CD4-positive, alpha-beta T cell (primary cell): ENCODE measurements at regions not wholly inside any gene's neighbourhood (a gene's known extent, or its start where the extent isn't known, plus 50 kb on each side); places are given as distances from the start of the nearest gene placed in this dataset.
A peak's percentile ranks its signal among the peaks of the same experiment; 100 is the strongest.

Experiments
- ATAC-seq: fragments of 200-7000 bp; cut with Tn5 transposase; one replicate; pipeline ENCODE4 v1.10.0; 2022; ENCODE audit warnings: mild to moderate bottlenecking; ENCODE audit not compliant: poor library complexity
- CTCF ChIA-PET: fragments of 350-600 bp; sonication (Branson Sonifier 250); formaldehyde crosslinking; loops from one replicate; lab custom pipeline; 2021; ENCODE audit warnings: antibody characterized with exemption, inconsistent platforms; lab: Charles Lee
- POLR2A ChIA-PET: fragments of 350-600 bp; sonication (Branson Sonifier 250); formaldehyde crosslinking; loops from one replicate; lab custom pipeline; 2021; ENCODE audit warnings: antibody characterized with exemption, inconsistent platforms; lab: Charles Lee
- DNase-seq, 14 experiments: peaks; one replicate each; pipeline ENCODE4 v3.0.0-alpha.2; 2013 to 2020; ENCODE audit warnings: mixed read lengths in 2 of 14
- H3K27ac ChIP-seq, 2 donors: one replicate each; pipeline versions ENCODE4 v1.5.1 to v1.7.0; 2013; ENCODE audit warnings: low read length in 2 of 2, low read depth in 1 of 2, mild to moderate bottlenecking in 1 of 2
- H3K27me3 ChIP-seq, 2 experiments: 1 replicate in 1 of 2; 2 replicates in 1 of 2; pipeline versions ENCODE4 v1.6.1 to v1.7.0; 2013; ENCODE audit warnings: low read length in 2 of 2, control low read depth in 1 of 2, mild to moderate bottlenecking in 1 of 2, moderate library complexity in 1 of 2; ENCODE audit not compliant: insufficient read depth in 2 of 2, control insufficient read depth in 1 of 2
- H3K36me3 ChIP-seq: one replicate; pipeline ENCODE4 v1.6.1; 2013; ENCODE audit warnings: low read length, control low read depth; ENCODE audit not compliant: insufficient read depth
- H3K4me1 ChIP-seq: one replicate; pipeline ENCODE4 v1.6.1; 2013; ENCODE audit warnings: low read length, control low read depth; ENCODE audit not compliant: insufficient read depth
- H3K4me3 ChIP-seq: one replicate; pipeline ENCODE4 v1.5.1; 2013; ENCODE audit warnings: mild to moderate bottlenecking, low read length, moderate library complexity
- H3K9me3 ChIP-seq, 2 experiments: 1 replicate in 1 of 2; 2 replicates in 1 of 2; pipeline versions ENCODE4 v1.6.1 to v1.7.0; 2013; ENCODE audit warnings: low read length in 2 of 2, mild to moderate bottlenecking in 2 of 2, control low read depth in 1 of 2, moderate library complexity in 1 of 2; ENCODE audit not compliant: control insufficient read depth in 1 of 2, insufficient read depth in 1 of 2
- H3K27ac Mint-ChIP-seq: one replicate; pipeline ENCODE4 v1.8.0; 2020; ENCODE audit warnings: mixed read lengths
- H3K27me3 Mint-ChIP-seq: one replicate; pipeline ENCODE4 v1.8.0; 2021; ENCODE audit warnings: mixed read lengths
- H3K36me3 Mint-ChIP-seq: one replicate; pipeline ENCODE4 v1.8.0; 2021; ENCODE audit warnings: low read depth, mixed read lengths
- H3K4me1 Mint-ChIP-seq: one replicate; pipeline ENCODE4 v1.8.0; 2021; ENCODE audit warnings: low read depth, mixed read lengths
- H3K4me3 Mint-ChIP-seq: one replicate; pipeline ENCODE4 v1.8.0; 2020; ENCODE audit warnings: mild to moderate bottlenecking, mixed read lengths
- H3K9me3 Mint-ChIP-seq: one replicate; pipeline ENCODE4 v1.8.0; 2020; ENCODE audit warnings: mixed read lengths
- intact Hi-C, 2 experiments: fragments of 100-400 bp; cut with DNase I in 1 of 2; cut with micrococcal nuclease in 1 of 2; formaldehyde crosslinking; loops; one replicate each; pipeline versions ENCODE4 v1.15.1 to v1.9.0; 2023 to 2025; cut with DNase I, micrococcal nuclease
- TF ChIP-seq, protein P1 (sequence below): fragments of 200-600 bp; IDR thresholded peaks from one replicate; pipeline ENCODE4 v1.8.0; 2022; ENCODE audit warnings: antibody characterized with exemption, mild to moderate bottlenecking

DNA sequence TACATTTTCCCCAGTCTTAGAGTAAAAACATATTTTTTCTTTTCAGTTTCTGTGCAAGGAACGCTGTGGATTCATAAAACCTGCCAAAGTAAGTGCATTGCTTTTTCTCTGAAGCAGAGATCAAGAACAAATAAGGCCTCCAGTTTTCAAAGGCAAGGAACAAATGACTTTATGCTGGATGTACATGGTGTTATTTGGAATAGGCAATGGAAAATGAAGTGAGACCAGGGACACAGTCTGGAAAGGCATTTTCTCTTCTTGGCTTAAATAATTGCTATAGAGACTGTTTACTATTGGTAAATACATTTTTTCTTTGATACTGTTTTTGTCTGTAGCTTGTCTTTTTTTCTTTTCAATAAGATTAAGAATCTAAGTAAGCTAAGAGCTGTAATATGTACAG lies 725.9 kb upstream of the MDGA2 start:
- ChIA-PET CTCF (no interaction called here), POLR2A (no interaction called here)
- Histone ChIP-seq H3K27me3 (no peaks in the 10 kb centered on the region), H3K4me1 (no peaks in the 10 kb centered on the region), H3K27ac (no peak overlapping the region), H3K9me3 (no peaks in the 10 kb centered on the region), H3K36me3 (no peaks in the 10 kb centered on the region), H3K4me3 (no peak overlapping the region)
- H3K4me3 Mint-ChIP-seq = no peak overlapping the region
- H3K4me1 Mint-ChIP-seq = no peaks in the 10 kb centered on the region
- ATAC-seq (no peak), DNase-seq (no peak)
- H3K36me3 Mint-ChIP-seq = no peaks in the 10 kb centered on the region
- no peak overlapping the region for H3K27ac Mint-ChIP-seq
- TF ChIP-seq, protein P1, sequence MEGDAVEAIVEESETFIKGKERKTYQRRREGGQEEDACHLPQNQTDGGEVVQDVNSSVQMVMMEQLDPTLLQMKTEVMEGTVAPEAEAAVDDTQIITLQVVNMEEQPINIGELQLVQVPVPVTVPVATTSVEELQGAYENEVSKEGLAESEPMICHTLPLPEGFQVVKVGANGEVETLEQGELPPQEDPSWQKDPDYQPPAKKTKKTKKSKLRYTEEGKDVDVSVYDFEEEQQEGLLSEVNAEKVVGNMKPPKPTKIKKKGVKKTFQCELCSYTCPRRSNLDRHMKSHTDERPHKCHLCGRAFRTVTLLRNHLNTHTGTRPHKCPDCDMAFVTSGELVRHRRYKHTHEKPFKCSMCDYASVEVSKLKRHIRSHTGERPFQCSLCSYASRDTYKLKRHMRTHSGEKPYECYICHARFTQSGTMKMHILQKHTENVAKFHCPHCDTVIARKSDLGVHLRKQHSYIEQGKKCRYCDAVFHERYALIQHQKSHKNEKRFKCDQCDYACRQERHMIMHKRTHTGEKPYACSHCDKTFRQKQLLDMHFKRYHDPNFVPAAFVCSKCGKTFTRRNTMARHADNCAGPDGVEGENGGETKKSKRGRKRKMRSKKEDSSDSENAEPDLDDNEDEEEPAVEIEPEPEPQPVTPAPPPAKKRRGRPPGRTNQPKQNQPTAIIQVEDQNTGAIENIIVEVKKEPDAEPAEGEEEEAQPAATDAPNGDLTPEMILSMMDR = no peak
- intact Hi-C loops = no loop called here
- no peaks in the 10 kb centered on the region for H3K27me3 Mint-ChIP-seq
- H3K9me3 Mint-ChIP-seq = peaks cover 7% of the 10 kb centered on the region

DNA sequence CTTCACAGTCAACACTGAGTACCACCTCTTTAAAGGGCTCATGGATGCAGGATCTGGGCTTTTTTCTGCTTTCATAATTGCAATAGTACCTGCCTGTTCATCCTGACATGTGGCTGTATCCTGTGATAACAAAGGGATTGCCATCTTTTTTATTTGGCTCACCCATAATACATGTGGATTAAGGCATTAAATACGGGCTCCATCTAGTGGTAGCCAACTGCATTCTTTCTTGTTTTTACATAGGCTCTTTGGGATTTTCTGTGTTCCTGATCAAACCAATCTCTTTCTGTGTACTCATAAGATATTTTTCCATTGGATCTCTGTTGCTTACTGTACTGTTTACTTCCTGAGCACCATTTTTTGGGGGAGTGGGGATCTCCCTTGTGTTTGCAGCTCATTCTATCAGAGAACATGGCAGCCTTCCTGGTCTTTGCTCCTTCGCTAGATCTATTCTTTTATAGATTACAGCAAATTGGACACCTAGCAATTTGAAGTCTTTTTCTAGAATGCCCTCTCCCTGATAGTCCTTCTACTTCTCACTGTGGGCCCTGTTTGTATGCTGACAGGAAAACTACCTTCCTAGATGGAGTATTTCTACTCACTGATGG lies 723.4 kb upstream of the MDGA2 start:
- DNase-seq (no peak), ATAC-seq (no peak)
- Histone ChIP-seq H3K4me1 (no peaks in the 10 kb centered on the region), H3K27ac (no peak overlapping the region), H3K27me3 (no peaks in the 10 kb centered on the region), H3K9me3 (no peaks in the 10 kb centered on the region), H3K4me3 (no peak overlapping the region), H3K36me3 (no peaks in the 10 kb centered on the region)
- CTCF ChIA-PET = no interaction called here
- Mint-ChIP-seq H3K27ac (no peak overlapping the region), H3K4me1 (no peaks in the 10 kb centered on the region), H3K4me3 (no peak overlapping the region), H3K27me3 (no peaks in the 10 kb centered on the region), H3K9me3 (no peaks in the 10 kb centered on the region), H3K36me3 (no peaks in the 10 kb centered on the region)
- POLR2A ChIA-PET = no interaction called here
- TF ChIP-seq, protein P1 = peak; percentile 14
- intact Hi-C loops = no loop called here

DNA sequence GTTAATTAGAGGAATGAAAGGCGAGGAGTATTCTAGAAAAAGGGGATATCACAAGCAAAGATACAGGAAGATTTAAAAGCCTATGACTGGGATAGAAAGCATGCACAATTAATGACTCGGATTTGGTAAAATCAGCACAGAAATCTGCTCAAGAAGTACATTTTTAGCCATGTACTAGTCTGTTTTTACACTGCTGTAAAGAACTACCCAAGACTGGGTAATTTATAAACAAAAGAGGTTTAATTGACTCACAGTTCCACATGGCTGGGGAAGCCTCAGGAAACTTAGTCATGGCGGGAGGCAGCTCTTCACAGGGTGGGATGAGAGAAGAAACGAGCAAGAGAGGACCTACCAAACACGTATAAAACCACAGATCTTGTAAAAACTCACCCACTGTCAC lies 716.3 kb upstream of the MDGA2 start:
- TF ChIP-seq, protein P1 = no peak
- H3K4me1 Mint-ChIP-seq = no peaks in the 10 kb centered on the region
- Histone ChIP-seq H3K27me3 (no peaks in the 10 kb centered on the region), H3K27ac (no peak overlapping the region), H3K9me3 (no peaks in the 10 kb centered on the region), H3K4me1 (no peaks in the 10 kb centered on the region), H3K4me3 (no peak overlapping the region), H3K36me3 (no peaks in the 10 kb centered on the region)
- no peak overlapping the region for H3K27ac Mint-ChIP-seq
- no peaks in the 10 kb centered on the region for H3K27me3 Mint-ChIP-seq
- intact Hi-C loops = no loop called here
- ChIA-PET POLR2A (no interaction called here), CTCF (no interaction called here)
- no peaks in the 10 kb centered on the region for H3K36me3 Mint-ChIP-seq
- DNase-seq (no peak), ATAC-seq (no peak)
- no peak overlapping the region for H3K4me3 Mint-ChIP-seq
- no peaks in the 10 kb centered on the region for H3K9me3 Mint-ChIP-seq
